Mucosa of descending colon (tissue), 3 donors: ENCODE measurements at regions not wholly inside any gene's neighbourhood (a gene's known extent, or its start where the extent isn't known, plus 50 kb on each side); places are given as distances from the start of the nearest gene placed in this dataset.

Experiments
- ATAC-seq: fragments of 200-7000 bp; cut with Tn5 transposase; one replicate; pipeline ENCODE4 v1.9.1; 2020; ENCODE audit warnings: mild to moderate bottlenecking, moderate library complexity
- DNase-seq, 3 donors: peaks; one replicate each; pipeline ENCODE4 v3.0.0-alpha.2; 2020
- H3K36me3 ChIP-seq: fragments of 200-600 bp; one replicate; pipeline ENCODE4 v1.8.0; 2021; ENCODE audit warnings: low read depth, mild to moderate bottlenecking
- H3K4me1 ChIP-seq: fragments of 200-600 bp; one replicate; pipeline ENCODE4 v1.8.0; 2021; ENCODE audit warnings: low read depth, mild to moderate bottlenecking
- H3K4me3 ChIP-seq: fragments of 200-600 bp; one replicate; pipeline ENCODE4 v1.8.0; 2021; ENCODE audit warnings: mild to moderate bottlenecking
- H3K9me3 ChIP-seq: fragments of 200-600 bp; one replicate; pipeline ENCODE4 v1.8.0; 2021; ENCODE audit warnings: mild to moderate bottlenecking
- CTCF ChIP-seq: fragments of 200-600 bp; IDR thresholded peaks from one replicate; pipeline ENCODE4 v1.8.0; 2022; ENCODE audit warnings: antibody characterized with exemption, mild to moderate bottlenecking
- intact Hi-C, 2 donors: fragments of 100-400 bp; cut with DNase I in 1 of 2; cut with micrococcal nuclease in 1 of 2; formaldehyde crosslinking; loops; one replicate each; pipeline versions ENCODE4 v1.11.0 to v1.11.1; 2022; cut with DNase I, micrococcal nuclease
- donor health status: DM: no; HTN: no; CAD: no; lungs with moderate emphysema.
- donor health status: DM: no; HTN: no; CAD: no.
- donor health status: DM: no; HTN: yes; CAD: no.

GRCh38 chr5:68991279-68992084 lies 102.3 kb upstream of the SLC30A5 start:
- Histone ChIP-seq H3K36me3 (no peaks in the 10 kb centered on the region), H3K4me3 (no peak overlapping the region), H3K4me1 (no peaks in the 10 kb centered on the region), H3K9me3 (no peaks in the 10 kb centered on the region)
- TF ChIP-seq CTCF: no peak
- ATAC-seq (no peak), DNase-seq (no peak)
- intact Hi-C loops: no loop called here

GRCh38 chr5:68994645-68995044 lies 99.2 kb upstream of the SLC30A5 start:
- Histone ChIP-seq H3K36me3 (no peaks in the 10 kb centered on the region), H3K4me1 (no peaks in the 10 kb centered on the region), H3K9me3 (no peaks in the 10 kb centered on the region), H3K4me3 (no peak overlapping the region)
- ATAC-seq (no peak), DNase-seq (no peak)
- intact Hi-C loops: no loop called here
- TF ChIP-seq CTCF: no peak

- H3K4me3 ChIP-seq: no peak overlapping the region
- no peak for DNase-seq
- intact Hi-C loops: no loop called here
- no peak for TF ChIP-seq CTCF
- no peaks in the 10 kb centered on the region for H3K9me3 ChIP-seq
- ATAC-seq: no peak
- H3K36me3 ChIP-seq: no peaks in the 10 kb centered on the region
- no peaks in the 10 kb centered on the region for H3K4me1 ChIP-seq
These were observed 97.8 kb upstream of the SLC30A5 start for GRCh38 chr5:68995845-68996545.

- no peak for TF ChIP-seq CTCF
- H3K36me3 ChIP-seq: no peaks in the 10 kb centered on the region
- H3K9me3 ChIP-seq: no peaks in the 10 kb centered on the region
- no peaks in the 10 kb centered on the region for H3K4me1 ChIP-seq
- DNase-seq (no peak), ATAC-seq (no peak)
- intact Hi-C loops: no loop called here
- no peak overlapping the region for H3K4me3 ChIP-seq
These were observed 94.6 kb upstream of the SLC30A5 start for GRCh38 chr5:68999181-68999580.

GRCh38 chr5:69000216-69000919 lies 93.4 kb upstream of the SLC30A5 start:
- no peak for ATAC-seq
- DNase-seq: no peak

More at GRCh38 chr5:69000216-69000919, 93.4 kb upstream of the SLC30A5 start:
- Histone ChIP-seq H3K36me3 (no peaks in the 10 kb centered on the region), H3K4me1 (no peaks in the 10 kb centered on the region), H3K9me3 (no peaks in the 10 kb centered on the region), H3K4me3 (no peak overlapping the region)
- TF ChIP-seq CTCF: no peak
- intact Hi-C loops: no loop called here
